ENCODE measurements at regions not wholly inside any gene's neighbourhood (a gene's known extent, or its start where the extent isn't known, plus 50 kb on each side); places are given as distances from the start of the nearest gene placed in this dataset.

DNA sequence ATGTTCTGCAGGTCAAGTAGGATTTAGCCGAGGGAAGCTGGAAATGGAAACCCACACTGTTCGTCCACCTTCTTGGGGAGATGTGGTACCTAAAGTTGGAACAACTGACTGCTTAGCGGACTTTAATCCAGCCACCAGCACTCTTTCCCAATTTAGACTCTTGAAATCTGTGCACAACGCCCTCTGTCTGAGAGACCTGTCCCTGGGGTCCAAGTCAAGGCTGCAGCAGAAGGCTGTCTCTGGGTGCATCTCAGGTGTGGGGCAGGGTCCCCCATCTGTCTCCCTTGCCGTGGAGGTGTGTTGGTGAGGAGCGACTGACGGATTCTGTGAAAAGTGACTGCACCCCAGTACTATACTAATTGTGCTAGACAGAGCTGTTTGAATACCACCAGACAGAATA, 168.2 kb upstream of the CADM1 start:
- no peak for DNase-seq

- no peak for DNase-seq
These were observed 166.5 kb upstream of the CADM1 start for GRCh38 chr11:115670538-115671205.

- DNase-seq: no peak
These were observed 161.7 kb upstream of the CADM1 start for GRCh38 chr11:115665958-115666357.

DNA sequence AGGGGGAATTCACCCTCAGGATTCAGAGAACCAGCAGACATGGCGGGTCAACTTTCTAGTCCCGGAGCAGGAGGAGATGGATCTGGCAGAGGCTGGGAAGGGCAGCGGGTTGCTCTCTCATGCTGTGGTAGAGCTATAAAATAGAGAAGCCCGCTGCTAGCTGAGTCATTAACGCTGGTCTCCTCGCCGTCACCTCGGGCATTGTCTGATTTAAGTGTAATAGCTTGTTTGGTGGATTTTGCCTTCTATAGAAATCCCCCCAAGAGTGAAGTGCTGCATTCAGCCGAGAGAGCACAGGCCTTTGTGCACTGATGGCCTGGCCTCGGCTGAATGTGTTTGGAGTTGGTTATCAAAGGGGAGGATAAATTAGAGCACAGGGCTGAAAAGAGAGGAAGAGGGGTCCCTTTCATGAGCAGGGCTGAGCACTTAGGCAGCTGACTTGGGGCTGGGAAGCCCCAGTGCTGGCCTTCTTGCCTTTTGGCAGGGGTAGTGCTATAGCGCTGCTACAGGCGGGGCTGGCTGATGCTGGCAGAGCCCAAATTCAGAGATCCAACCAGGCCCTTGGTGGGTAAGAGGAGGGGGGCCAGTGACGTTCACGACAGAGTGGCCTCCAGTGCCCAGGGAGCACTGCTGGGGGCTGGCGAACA, 161.1 kb upstream of the CADM1 start:
- no peak for DNase-seq

GRCh38 chr11:115664313-115664712, 160.1 kb upstream of the CADM1 start:
- DNase-seq: no peak

DNA sequence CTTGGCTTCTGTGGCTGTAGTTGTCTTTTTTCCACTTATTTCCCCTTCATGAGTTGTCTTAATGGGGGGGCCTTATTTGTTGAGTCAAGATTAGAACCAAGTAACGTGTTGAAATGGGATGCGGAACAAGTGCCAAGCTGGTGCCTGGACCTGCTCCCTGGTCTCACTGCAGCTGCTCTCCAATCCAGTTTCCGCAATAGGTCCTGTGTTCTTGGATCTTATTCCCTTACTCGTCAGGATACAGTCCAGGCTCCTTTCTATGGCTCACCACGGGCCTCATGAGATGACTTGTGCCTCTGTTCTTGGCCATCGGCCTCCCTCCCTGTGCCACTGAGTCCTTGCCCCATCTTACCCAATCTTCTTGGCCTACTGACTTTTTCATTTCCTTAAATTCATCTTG, 159.6 kb upstream of the CADM1 start:
- DNase-seq: no peak

- no peak for DNase-seq
These were observed 156.0 kb upstream of the CADM1 start for GRCh38 chr11:115660030-115660805.

DNA sequence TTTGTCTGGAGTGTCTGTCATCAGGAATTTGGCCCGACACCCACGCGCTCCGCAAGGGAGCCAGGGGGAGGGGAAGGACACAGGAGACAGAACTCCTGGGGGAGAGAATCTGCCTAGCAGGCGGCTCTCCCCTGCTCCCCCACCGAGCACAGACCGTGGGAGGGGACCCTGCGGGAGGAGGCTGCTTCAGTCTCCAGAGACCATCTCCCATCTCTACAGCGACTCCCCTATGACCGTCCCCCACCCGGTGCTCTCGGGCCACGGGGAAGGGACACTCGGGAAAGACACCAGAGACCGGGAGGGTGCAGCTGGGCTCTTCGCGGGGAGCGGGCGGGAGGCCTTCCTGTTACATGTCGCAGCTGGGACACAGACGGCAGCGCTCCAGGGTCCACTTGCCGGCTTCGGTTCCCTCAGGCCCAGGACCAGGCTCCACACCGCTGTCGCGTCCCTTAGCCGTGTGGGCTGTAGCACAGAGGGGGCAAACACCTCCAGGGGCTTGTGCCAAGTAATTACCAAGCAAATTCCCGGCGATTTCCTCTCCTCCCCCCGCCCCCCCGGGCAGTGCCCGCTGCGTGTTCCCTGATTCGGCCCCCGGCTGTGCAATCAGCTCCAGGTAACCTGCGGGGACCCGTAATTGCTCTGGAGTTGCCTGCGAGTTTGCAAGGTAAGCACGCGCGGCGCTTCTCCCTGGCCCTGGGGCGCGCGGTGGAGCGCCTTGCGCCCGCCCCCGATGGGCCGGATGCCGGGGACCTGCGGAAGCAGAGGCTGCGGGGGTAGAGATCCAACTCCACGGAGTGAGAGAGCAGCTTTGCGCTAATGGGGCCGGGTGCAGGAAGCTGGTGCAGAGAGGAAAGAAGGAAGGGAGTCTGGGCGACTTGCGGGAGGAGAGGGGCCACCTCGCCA, 155.1 kb upstream of the CADM1 start:
- no peak for DNase-seq

GRCh38 chr11:115657586-115657985, 153.4 kb upstream of the CADM1 start:
- DNase-seq: no peak

DNA sequence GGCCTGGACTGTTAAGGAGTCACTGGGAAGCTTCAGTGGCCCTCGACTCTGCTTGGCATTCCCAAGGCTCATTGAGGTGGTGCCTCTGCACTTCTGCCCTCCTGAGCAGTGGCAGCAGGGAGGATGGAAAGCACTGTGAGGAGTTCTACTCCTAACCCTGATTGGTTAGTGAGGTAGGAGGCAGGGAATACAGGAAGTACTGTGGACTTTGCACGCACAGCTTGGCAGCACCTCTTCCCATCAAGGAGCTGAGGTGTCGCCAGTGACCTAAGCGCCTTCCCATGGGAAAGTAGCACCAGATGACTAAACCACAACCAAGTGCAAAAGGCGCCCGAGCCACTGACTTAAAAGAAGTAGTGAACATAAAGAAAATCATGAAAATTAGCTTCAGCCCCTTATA, 152.5 kb upstream of the CADM1 start:
- no peak for DNase-seq

DNA sequence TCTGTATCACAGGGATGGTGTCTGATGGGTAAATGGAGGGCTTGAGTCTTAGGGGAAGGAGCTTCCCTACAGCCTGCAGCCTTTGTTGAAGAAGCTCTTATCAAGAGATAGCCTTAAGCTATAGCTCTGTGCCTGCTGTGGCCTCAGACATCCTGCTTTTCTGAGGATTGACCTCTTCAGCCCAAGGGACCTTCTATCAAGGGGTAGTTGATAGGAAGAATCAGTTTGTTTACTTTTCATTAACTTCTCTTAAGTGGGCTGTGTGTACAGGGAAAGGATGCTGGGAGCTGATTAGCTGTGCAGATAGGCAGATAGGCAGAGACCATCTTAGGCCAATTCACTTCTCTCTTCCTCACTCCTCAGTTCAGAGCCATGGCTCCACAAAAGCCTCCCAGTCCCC, 151.8 kb upstream of the CADM1 start:
- DNase-seq: no peak

DNA sequence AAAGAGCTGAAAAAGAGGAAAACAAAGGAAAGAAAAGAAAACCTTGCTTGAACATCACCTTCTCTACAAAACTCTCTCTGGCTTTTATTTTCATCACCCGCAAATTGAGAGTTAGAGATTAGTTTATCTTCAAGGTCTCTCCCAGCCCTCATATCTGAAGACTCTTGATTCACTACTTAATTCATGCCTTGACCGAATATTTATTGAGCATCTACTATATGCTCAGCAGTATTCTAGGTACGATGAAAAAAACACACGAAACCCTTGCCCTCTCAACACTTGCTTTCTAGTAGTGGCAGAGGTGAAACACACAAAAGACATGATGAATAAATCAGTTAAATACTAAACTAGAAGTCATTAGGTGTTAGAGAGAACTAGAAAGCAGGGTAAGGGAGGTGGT, 150.6 kb upstream of the CADM1 start:
- DNase-seq: no peak

DNA sequence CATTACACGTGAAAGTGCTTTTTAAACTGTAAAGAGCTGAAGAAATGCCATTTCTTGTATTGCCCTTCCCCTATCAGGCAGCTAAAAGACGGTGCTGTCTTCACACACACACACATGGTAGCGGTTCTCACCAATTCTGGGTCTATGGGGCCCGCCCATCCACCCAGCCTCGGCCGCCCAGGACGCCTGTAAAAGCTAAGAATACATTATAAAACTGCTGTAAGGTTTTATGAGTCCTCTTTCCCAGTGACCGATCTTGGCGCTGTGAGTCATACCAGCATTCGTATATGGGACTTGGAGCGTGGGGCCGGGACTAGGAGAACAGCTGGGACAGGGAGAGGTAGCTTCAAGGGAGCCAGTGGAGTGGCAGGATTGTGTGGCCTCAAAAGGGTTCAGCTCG, 149.7 kb upstream of the CADM1 start:
- no peak for DNase-seq

DNA sequence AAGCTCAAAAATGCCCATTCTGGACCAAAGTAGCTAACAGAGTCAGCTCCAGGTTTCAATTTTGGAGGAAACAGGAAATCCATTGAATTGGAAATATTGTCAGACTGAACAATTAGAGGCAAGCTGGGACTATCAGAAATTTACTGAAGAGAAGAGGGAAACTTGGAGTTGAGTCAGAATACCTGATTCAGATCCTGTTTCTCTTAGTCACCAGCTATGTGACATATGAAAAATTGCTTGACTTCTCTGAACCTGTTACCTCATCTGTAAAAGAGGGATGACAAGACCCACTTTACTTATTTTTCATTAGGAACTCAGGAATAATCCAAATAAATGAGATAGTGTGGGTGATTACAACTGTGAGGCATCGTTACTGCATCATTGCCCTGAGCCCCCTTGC, 148.9 kb upstream of the CADM1 start:
- no peak for DNase-seq

DNA sequence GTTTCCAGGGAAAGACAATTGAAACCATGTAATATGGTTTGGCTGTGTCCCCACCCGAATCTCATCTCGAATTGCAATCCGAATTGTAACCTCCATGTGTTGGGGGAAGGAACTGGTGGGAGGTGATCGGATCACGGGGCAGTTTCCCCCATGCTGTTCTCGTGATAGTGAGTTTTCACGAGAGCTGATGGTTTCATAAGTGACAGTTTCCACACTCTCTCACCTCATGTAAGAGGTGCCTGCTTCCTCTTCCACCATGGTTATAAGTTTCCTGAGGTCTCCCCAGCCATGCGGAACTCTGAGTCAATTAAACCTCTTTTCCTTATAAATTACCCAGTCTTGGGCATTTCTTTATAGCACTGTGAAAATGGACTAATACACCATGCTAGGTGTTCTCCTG, 148.3 kb upstream of the CADM1 start:
- DNase-seq: no peak

DNA sequence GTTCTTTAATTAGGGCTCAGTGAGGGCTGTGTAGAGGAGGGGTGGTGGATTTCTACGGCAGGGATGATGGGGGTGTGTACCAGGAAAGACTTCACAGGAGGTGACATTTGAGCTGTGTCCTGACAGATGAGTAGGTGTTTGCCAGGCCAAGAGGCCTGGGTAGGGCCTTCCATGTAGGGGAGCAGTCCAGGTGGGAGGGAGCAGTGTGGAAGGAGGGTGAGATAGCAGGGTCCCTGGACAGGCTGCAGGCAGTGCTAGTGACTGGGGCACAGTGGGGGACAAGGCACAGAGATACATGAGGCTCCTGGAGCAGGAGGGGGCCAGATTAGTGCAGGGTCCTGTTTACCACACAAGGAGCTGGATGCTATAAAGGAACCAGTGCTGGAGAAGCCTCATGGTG, 147.9 kb upstream of the CADM1 start:
- DNase-seq: no peak

GRCh38 chr11:115649461-115649860, 145.2 kb upstream of the CADM1 start:
- no peak for DNase-seq

DNA sequence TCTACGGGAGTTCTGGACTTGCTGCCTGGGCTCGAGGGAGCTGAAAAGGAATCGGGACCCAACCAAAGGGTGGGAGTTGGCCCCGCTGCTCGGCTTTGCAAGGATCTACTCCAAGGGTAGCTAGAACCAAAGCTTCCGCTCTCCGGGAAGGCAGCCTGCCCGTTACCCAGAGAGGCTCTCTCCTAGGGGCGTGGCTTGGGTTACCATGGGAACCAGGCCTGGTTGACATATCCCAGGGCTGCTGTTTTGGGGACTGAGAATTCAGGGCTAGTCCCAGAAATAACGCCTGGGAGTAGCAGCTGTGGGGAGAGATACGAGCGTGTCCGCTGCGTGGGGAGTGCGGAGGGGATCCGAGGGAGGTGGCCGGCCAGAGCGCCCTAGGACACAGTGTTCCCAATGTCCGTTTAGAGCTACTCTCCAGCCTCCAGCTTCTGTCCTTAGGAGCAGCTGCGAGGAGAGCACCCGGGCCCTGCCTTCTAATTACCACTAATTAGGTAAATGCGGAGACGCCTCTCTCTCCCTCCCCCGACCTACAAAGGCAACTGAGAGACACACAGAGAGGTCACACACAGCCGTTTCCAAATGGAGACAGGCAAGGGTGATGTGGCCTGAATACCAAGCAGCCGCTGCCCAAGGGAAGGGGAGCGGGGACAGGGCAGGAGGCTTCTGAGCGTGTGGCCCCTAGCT, 141.6 kb upstream of the CADM1 start:
- DNase-seq: no peak

- DNase-seq: no peak
These were observed 140.6 kb upstream of the CADM1 start for GRCh38 chr11:115644856-115645255.

- DNase-seq: no peak
These were observed 139.5 kb upstream of the CADM1 start for GRCh38 chr11:115643549-115644270.

DNA sequence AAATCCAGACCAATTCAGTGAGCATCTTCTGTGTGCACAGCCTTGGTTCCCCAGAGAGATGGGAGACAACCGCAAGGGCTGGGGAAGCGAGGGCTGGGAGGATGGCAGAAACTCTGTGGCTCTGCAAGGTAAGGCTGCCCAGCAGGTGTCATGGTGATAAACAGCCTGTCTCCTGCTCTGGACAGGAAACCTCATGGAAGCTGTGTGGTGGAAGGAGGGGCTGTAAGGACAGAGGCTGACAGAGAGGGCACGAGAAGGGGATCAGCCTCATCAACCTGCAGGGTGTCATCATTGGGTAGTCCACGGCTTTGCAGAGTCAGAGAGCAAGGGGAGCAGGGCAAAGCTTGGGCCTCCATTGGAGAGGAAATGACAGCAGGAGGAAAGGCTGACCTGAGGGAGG, 138.4 kb upstream of the CADM1 start:
- DNase-seq: no peak

Data from CD4-positive, alpha-beta T cell treated with Interferon alpha-2 for 1 hour (primary cell).